IMR-90 (cell line): ENCODE measurements at regions not wholly inside any gene's neighbourhood (a gene's known extent, or its start where the extent isn't known, plus 50 kb on each side); places are given as distances from the start of the nearest gene placed in this dataset.

ENCODE experiments used
- ATAC-seq: fragments of 200-7000 bp; cut with Tn5 transposase; 2 replicates; pipeline ENCODE4 v1.9.1; 2020; ENCODE audit warnings: low read depth, mild to moderate bottlenecking, moderate library complexity
- BruUV-seq: library from RNA; stranded (reverse); fragments of 400-500 nt; replicated peaks from 2 replicates; lab custom pipeline; 2021; lab: Mats Ljungman, UMichigan
- CTCF ChIA-PET: fragments of 300-600 bp; formaldehyde crosslinking; extraction: SDS; loops from one replicate; lab custom pipeline; 2021; ENCODE audit warnings: antibody characterized with exemption; lab: Yijun Ruan, JAX
- POLR2A ChIA-PET: fragments of 300-600 bp; sonication (Branson Sonifier 250); formaldehyde crosslinking; loops from one replicate; lab custom pipeline; 2022; ENCODE audit warnings: antibody characterized with exemption; ENCODE audit not compliant: unreplicated experiment; lab: Charles Lee
- DNase-seq: peaks from one replicate; pipeline ENCODE4 v3.0.0; 2013
- H2AFZ ChIP-seq: replicated peaks from 2 replicates; pipeline ENCODE3; 2013; ENCODE audit warnings: low read length, mild to moderate bottlenecking; ENCODE audit not compliant: poor library complexity
- H2AK5ac ChIP-seq: 2 replicates; pipeline ENCODE4 v1.6.1; 2013; ENCODE audit warnings: low read depth, low read length, inconsistent platforms
- H2AK9ac ChIP-seq: replicated peaks from 2 replicates; pipeline ENCODE3; 2013; ENCODE audit warnings: mild to moderate bottlenecking, low read depth, low read length, moderate library complexity; ENCODE audit not compliant: poor library complexity
- H2BK120ac ChIP-seq: 2 replicates; pipeline ENCODE4 v1.6.1; 2013; ENCODE audit warnings: low read depth, low read length, inconsistent platforms
- H2BK15ac ChIP-seq: 3 replicates; pipeline ENCODE4 v1.6.1; 2013; ENCODE audit warnings: low read depth, low read length, inconsistent platforms
- H2BK20ac ChIP-seq: 2 replicates; pipeline ENCODE4 v1.6.1; 2013; ENCODE audit warnings: low read depth, mild to moderate bottlenecking, inconsistent platforms, low read length, moderate library complexity
- H2BK5ac ChIP-seq: 2 replicates; pipeline ENCODE4 v1.6.1; 2013; ENCODE audit warnings: mild to moderate bottlenecking, low read depth, low read length, inconsistent platforms; ENCODE audit not compliant: poor library complexity, severe bottlenecking
- H3K14ac ChIP-seq: replicated peaks from 2 replicates; pipeline ENCODE4 v1.6.1; 2013; ENCODE audit warnings: low read depth, low read length, inconsistent platforms
- H3K18ac ChIP-seq: 2 replicates; pipeline ENCODE4 v1.6.1; 2013; ENCODE audit warnings: low read depth, low read length, control low read depth
- H3K23ac ChIP-seq: 2 replicates; pipeline ENCODE4 v1.6.1; 2013; ENCODE audit warnings: low read depth, low read length, inconsistent platforms
- H3K27ac ChIP-seq: 2 replicates; pipeline ENCODE4 v1.5.1; 2013; ENCODE audit warnings: mild to moderate bottlenecking, control low read depth, low read length; ENCODE audit not compliant: insufficient read depth
- H3K27me3 ChIP-seq: 2 replicates; pipeline ENCODE4 v1.6.1; 2013; ENCODE audit warnings: low read length; ENCODE audit not compliant: control insufficient read depth, insufficient read depth
- H3K36me3 ChIP-seq: 2 replicates; pipeline ENCODE4 v1.6.1; 2013; ENCODE audit warnings: low read length, mixed read lengths; ENCODE audit not compliant: control insufficient read depth, insufficient read depth
- H3K4ac ChIP-seq: 2 replicates; pipeline ENCODE4 v1.6.1; 2013; ENCODE audit warnings: low read depth, low read length, inconsistent platforms
- H3K4me1 ChIP-seq: 2 replicates; pipeline ENCODE4 v1.6.1; 2013; ENCODE audit warnings: low read length, mixed read lengths; ENCODE audit not compliant: control insufficient read depth, insufficient read depth
- H3K4me2 ChIP-seq: 2 replicates; pipeline ENCODE4 v1.6.1; 2013; ENCODE audit warnings: low read depth, mild to moderate bottlenecking, control low read depth, low read length, moderate library complexity
- H3K4me3 ChIP-seq: 2 replicates; pipeline ENCODE4 v1.5.1; 2013; ENCODE audit warnings: low read depth, mild to moderate bottlenecking, control low read depth, low read length, moderate library complexity; ENCODE audit not compliant: insufficient read depth
- H3K56ac ChIP-seq: 2 replicates; pipeline ENCODE4 v1.6.1; 2013; ENCODE audit warnings: low read length, inconsistent platforms; ENCODE audit not compliant: insufficient read depth; ENCODE audit errors: extremely low read depth
- H3K79me1 ChIP-seq, 2 experiments: 2 replicates each; pipeline ENCODE4 v1.6.1; 2013; ENCODE audit warnings: low read length in 2 of 2, inconsistent platforms in 1 of 2, low read depth in 1 of 2
- H3K9ac ChIP-seq: 2 replicates; pipeline ENCODE4 v1.6.1; 2013; ENCODE audit warnings: low read depth, low read length, control low read depth
- H3K9me1 ChIP-seq: 2 replicates; pipeline ENCODE4 v1.6.1; 2013; ENCODE audit warnings: low read length, inconsistent platforms; ENCODE audit not compliant: insufficient read depth
- H3K9me3 ChIP-seq: 2 replicates; pipeline ENCODE4 v1.6.1; 2013; ENCODE audit warnings: low read length; ENCODE audit not compliant: control insufficient read depth, insufficient read depth
- H4K20me1 ChIP-seq: 2 replicates; pipeline ENCODE4 v1.6.1; 2013; ENCODE audit warnings: low read length, inconsistent platforms; ENCODE audit not compliant: insufficient read depth
- H4K5ac ChIP-seq: 2 replicates; pipeline ENCODE4 v1.6.1; 2013; ENCODE audit warnings: mild to moderate bottlenecking, low read depth, low read length, control low read depth
- H4K8ac ChIP-seq, 2 experiments: 2 replicates each; pipeline ENCODE4 v1.6.1; 2013; ENCODE audit warnings: low read depth in 2 of 2, low read length in 2 of 2, control low read depth in 1 of 2, inconsistent platforms in 1 of 2
- H4K91ac ChIP-seq: 2 replicates; pipeline ENCODE4 v1.6.1; 2013; ENCODE audit warnings: low read depth, low read length, inconsistent platforms; ENCODE audit not compliant: insufficient read depth
- BHLHE40 ChIP-seq: fragments of 150-350 bp; IDR thresholded peaks from 2 replicates; pipeline ENCODE4 v1.6.1; 2016; ENCODE audit warnings: mild to moderate bottlenecking, low read depth, low read length
- CEBPB ChIP-seq: IDR thresholded peaks from 2 replicates; pipeline ENCODE4 v1.6.1; 2012; ENCODE audit warnings: low read depth, low read length, improper control_type of control experiment
- CHD1 ChIP-seq: IDR thresholded peaks from 2 replicates; pipeline ENCODE4 v1.6.1; 2012; ENCODE audit warnings: low read depth, low read length, improper control_type of control experiment
- FOS ChIP-seq: fragments of 150-350 bp; IDR thresholded peaks from 2 replicates; pipeline ENCODE4 v1.6.1; 2016; ENCODE audit warnings: low read depth, low read length
- MAFK ChIP-seq: IDR thresholded peaks from 2 replicates; pipeline ENCODE4 v1.6.1; 2012; ENCODE audit warnings: low read depth, low read length, improper control_type of control experiment
- MAZ ChIP-seq: IDR thresholded peaks from 2 replicates; pipeline ENCODE4 v1.6.1; 2012; ENCODE audit warnings: low read depth, mild to moderate bottlenecking, low read length, improper control_type of control experiment, moderate library complexity, borderline replicate concordance
- MXI1 ChIP-seq: IDR thresholded peaks from 2 replicates; pipeline ENCODE4 v1.6.1; 2012; ENCODE audit warnings: low read depth, mild to moderate bottlenecking, low read length, moderate library complexity, borderline replicate concordance
- NFE2L2 ChIP-seq: fragments of 150-350 bp; IDR thresholded peaks from 2 replicates; pipeline ENCODE4 v1.6.1; 2016; ENCODE audit warnings: low read depth, mild to moderate bottlenecking, low read length
- POLR2A ChIP-seq: IDR thresholded peaks from 2 replicates; pipeline ENCODE4 v1.6.1; 2012; ENCODE audit warnings: mild to moderate bottlenecking, low read depth, low read length
- RAD21 ChIP-seq: IDR thresholded peaks from 2 replicates; pipeline ENCODE4 v1.6.1; 2012; ENCODE audit warnings: low read length, improper control_type of control experiment
- RCOR1 ChIP-seq: IDR thresholded peaks from 2 replicates; pipeline ENCODE4 v1.6.1; 2012; ENCODE audit warnings: mild to moderate bottlenecking, low read length, improper control_type of control experiment; ENCODE audit not compliant: insufficient replicate concordance
- RFX5 ChIP-seq: IDR thresholded peaks from 2 replicates; pipeline ENCODE4 v1.8.0; 2012; ENCODE audit warnings: low read depth, mild to moderate bottlenecking, low read length, moderate library complexity
- SMC3 ChIP-seq: fragments of 150-350 bp; IDR thresholded peaks from 2 replicates; pipeline ENCODE4 v1.6.1; 2016; ENCODE audit warnings: low read depth, mild to moderate bottlenecking, antibody characterized with exemption, low read length, moderate library complexity
- WGBS, 2 experiments: methylation state at CpG; one replicate each; pipeline versions ENCODE4 v1.1.5 to v1.1.7; 2013; ENCODE audit warnings: missing lambda C conversion rate in 2 of 2; ENCODE audit not compliant: insufficient read length in 1 of 2; ENCODE audit errors: extremely low coverage in 2 of 2; 5-methylcytosine and 5-hydroxymethylcytosine counted together
- dilution Hi-C: fragments of 300-500 bp; cut with HindIII; formaldehyde crosslinking; loops from one replicate; pipeline ENCODE4 v1.14.3; 2018; ENCODE audit warnings: low sequenced_read_pairs; ENCODE audit not compliant: unreplicated experiment
- in situ Hi-C: fragments of 300-500 bp; cut with MboI; formaldehyde crosslinking; loops from 3 replicates; pipeline ENCODE4 v1.14.3; 2019; ENCODE audit warnings: low sequenced_read_pairs, inconsistent platforms, mixed read lengths
- intact Hi-C: fragments of 100-400 bp; cut with micrococcal nuclease; formaldehyde crosslinking; loops from 2 replicates; pipeline ENCODE4 v1.10.0; 2022
- TF ChIP-seq, protein P1 (sequence below): conservative IDR thresholded peaks from 2 replicates; pipeline ENCODE4 v1.5.1; 2012; ENCODE audit warnings: mild to moderate bottlenecking, low read depth, low read length, improper control_type of control experiment
- TF ChIP-seq, protein P2 (sequence below): fragments of 150-350 bp; IDR thresholded peaks from 2 replicates; pipeline ENCODE4 v1.6.1; 2017; ENCODE audit warnings: mild to moderate bottlenecking, antibody characterized with exemption, low read length, low read depth
- TF ChIP-seq, protein P3 (sequence below): fragments of 150-350 bp; IDR thresholded peaks from 2 replicates; pipeline ENCODE4 v1.6.1; 2016; ENCODE audit warnings: low read depth, mild to moderate bottlenecking, low read length, moderate library complexity, borderline replicate concordance

DNA sequence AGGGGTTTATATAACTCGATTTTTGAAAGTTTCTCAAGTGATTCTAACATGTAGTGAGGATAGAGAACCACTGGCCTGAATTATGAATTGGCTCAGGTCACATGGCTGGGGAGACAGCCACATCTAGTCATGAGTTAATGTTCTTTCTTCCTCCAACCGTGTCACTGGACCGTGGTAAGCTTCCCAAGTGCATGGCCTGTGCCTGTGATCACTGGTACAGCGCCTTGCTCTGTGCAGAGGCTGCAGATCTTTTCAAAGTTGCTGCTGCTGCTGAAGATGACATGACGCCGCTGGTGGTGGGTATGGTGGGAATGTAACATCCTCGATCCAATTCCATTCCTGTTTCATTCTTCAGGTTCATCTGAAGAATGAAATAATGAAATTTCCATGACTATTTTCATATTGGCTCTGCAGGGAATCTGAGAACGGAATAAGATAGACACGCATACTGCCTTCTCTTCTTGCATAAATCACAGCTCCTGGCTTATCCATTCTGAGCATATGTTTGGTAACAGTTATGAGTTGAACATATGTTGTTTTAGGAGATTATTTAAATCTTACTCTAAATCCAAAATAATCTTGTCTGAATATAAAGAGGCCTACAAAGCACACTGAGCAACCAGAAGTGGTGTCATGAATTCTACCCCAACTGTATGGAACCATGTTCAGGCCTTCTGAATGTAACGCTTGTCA is 100.5 kb upstream of the THSD7B start:
- H3K9ac ChIP-seq: no peak overlapping the region
- H3K23ac ChIP-seq: no peak overlapping the region
- H3K27me3 ChIP-seq: no peaks in the 10 kb centered on the region
- TF ChIP-seq MAFK: no peak
- TF ChIP-seq SMC3: no peak
- no peak for TF ChIP-seq FOS
- TF ChIP-seq, protein P1, sequence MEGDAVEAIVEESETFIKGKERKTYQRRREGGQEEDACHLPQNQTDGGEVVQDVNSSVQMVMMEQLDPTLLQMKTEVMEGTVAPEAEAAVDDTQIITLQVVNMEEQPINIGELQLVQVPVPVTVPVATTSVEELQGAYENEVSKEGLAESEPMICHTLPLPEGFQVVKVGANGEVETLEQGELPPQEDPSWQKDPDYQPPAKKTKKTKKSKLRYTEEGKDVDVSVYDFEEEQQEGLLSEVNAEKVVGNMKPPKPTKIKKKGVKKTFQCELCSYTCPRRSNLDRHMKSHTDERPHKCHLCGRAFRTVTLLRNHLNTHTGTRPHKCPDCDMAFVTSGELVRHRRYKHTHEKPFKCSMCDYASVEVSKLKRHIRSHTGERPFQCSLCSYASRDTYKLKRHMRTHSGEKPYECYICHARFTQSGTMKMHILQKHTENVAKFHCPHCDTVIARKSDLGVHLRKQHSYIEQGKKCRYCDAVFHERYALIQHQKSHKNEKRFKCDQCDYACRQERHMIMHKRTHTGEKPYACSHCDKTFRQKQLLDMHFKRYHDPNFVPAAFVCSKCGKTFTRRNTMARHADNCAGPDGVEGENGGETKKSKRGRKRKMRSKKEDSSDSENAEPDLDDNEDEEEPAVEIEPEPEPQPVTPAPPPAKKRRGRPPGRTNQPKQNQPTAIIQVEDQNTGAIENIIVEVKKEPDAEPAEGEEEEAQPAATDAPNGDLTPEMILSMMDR: no peak
- no peak for TF ChIP-seq RCOR1
- TF ChIP-seq, protein P2, sequence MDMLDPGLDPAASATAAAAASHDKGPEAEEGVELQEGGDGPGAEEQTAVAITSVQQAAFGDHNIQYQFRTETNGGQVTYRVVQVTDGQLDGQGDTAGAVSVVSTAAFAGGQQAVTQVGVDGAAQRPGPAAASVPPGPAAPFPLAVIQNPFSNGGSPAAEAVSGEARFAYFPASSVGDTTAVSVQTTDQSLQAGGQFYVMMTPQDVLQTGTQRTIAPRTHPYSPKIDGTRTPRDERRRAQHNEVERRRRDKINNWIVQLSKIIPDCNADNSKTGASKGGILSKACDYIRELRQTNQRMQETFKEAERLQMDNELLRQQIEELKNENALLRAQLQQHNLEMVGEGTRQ: no peak
- TF ChIP-seq MXI1: no peak
- TF ChIP-seq RAD21: no peak
- no peak for TF ChIP-seq CHD1
- no peak for TF ChIP-seq RFX5
- no peak for TF ChIP-seq NFE2L2
- TF ChIP-seq, protein P3, sequence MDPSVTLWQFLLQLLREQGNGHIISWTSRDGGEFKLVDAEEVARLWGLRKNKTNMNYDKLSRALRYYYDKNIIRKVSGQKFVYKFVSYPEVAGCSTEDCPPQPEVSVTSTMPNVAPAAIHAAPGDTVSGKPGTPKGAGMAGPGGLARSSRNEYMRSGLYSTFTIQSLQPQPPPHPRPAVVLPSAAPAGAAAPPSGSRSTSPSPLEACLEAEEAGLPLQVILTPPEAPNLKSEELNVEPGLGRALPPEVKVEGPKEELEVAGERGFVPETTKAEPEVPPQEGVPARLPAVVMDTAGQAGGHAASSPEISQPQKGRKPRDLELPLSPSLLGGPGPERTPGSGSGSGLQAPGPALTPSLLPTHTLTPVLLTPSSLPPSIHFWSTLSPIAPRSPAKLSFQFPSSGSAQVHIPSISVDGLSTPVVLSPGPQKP: no peak
- no peak for TF ChIP-seq MAZ
- TF ChIP-seq POLR2A: no peak
- no peak for TF ChIP-seq CEBPB
- no peak for TF ChIP-seq BHLHE40
- no peak overlapping the region for H4K8ac ChIP-seq
- H3K4ac ChIP-seq: no peak overlapping the region
- H3K4me3 ChIP-seq: no peak overlapping the region
- H4K5ac ChIP-seq: no peak overlapping the region
- H3K4me2 ChIP-seq: no peak overlapping the region
- no peak overlapping the region for H3K18ac ChIP-seq
- no TSS peak for BruUV-seq
- no peaks in the 10 kb centered on the region for H4K20me1 ChIP-seq
- no peak overlapping the region for H2AK5ac ChIP-seq
- DNase-seq: no peak
- H2BK5ac ChIP-seq: no peak overlapping the region
- no peak overlapping the region for H2AFZ ChIP-seq
- H2BK20ac ChIP-seq: no peak overlapping the region
- no peak for ATAC-seq
- H3K4me1 ChIP-seq: no peaks in the 10 kb centered on the region
- dilution Hi-C loops: no loop called here
- no peaks in the 10 kb centered on the region for H3K36me3 ChIP-seq
- intact Hi-C loops: no loop called here
- ChIA-PET CTCF (no interaction called here), POLR2A (interaction anchor here (0.5 kb wide), 1 partner anchor 228 kb away, joined by 5 read pairs; no protein-coding TSS in a partner anchor)
- no peak overlapping the region for H3K27ac ChIP-seq
- H3K56ac ChIP-seq: no peak overlapping the region
- H3K9me1 ChIP-seq: no peaks in the 10 kb centered on the region
- no peaks in the 10 kb centered on the region for H3K79me1 ChIP-seq
- no peak overlapping the region for H4K91ac ChIP-seq
- WGBS, 2 experiments: no CpG with 5 or more reads among the region's 10 CpGs
- no peak overlapping the region for H2AK9ac ChIP-seq
- in situ Hi-C loops: no loop called here
- H3K14ac ChIP-seq: no peak overlapping the region
- peaks cover 7% of the 10 kb centered on the region; the same call in 1 of the 2 replicates for H3K9me3 ChIP-seq
- H2BK15ac ChIP-seq: no peak overlapping the region
- H2BK120ac ChIP-seq: no peak overlapping the region
